SK-N-SH (cell line): ENCODE measurements at regions not wholly inside any gene's neighbourhood (a gene's known extent, or its start where the extent isn't known, plus 50 kb on each side); places are given as distances from the start of the nearest gene placed in this dataset.

Source experiments
- CTCF ChIA-PET: fragments of 300-600, 350-600 bp; formaldehyde crosslinking; extraction: SDS; loops from one replicate; lab custom pipeline; 2021; lab: Yijun Ruan, JAX
- POLR2A ChIA-PET: fragments of 350-600 bp; sonication (Branson Sonifier 250); formaldehyde crosslinking; extraction: SDS; loops from one replicate; lab custom pipeline; 2020; ENCODE audit warnings: antibody characterized with exemption, inconsistent platforms; lab: Yijun Ruan, JAX
- DNase-seq: peaks from one replicate; pipeline ENCODE4 v3.0.0; 2012
- H2AFZ ChIP-seq: fragments of 200-600 bp; sonication (generic); 2 replicates; pipeline ENCODE4 v1.8.1; 2016; ENCODE audit warnings: antibody characterized with exemption, mild to moderate bottlenecking, low read depth
- H3F3A ChIP-seq: fragments of 200-600 bp; sonication (generic); replicated peaks from 2 replicates; pipeline ENCODE3; 2016; ENCODE audit warnings: antibody characterized with exemption, mild to moderate bottlenecking; ENCODE audit not compliant: insufficient read depth
- H3K27ac ChIP-seq, 2 experiments: fragments of 200-500 bp in 1 of 2; fragments of 200-600 bp in 1 of 2; sonication (Bioruptor generic) in 1 of 2; sonication (generic), shearing (Covaris generic) in 1 of 2; 2 replicates each; pipeline versions ENCODE4 v1.5.1 to v1.6.1; 2014 to 2016; ENCODE audit warnings: low read depth in 2 of 2, inconsistent platforms in 1 of 2, low read length in 1 of 2, mild to moderate bottlenecking in 1 of 2, mixed read lengths in 1 of 2
- H3K27me3 ChIP-seq: fragments of 200-600 bp; sonication (generic), shearing (Covaris generic); 2 replicates; pipeline ENCODE4 v1.6.1; 2016; ENCODE audit warnings: mixed run types; ENCODE audit not compliant: insufficient read depth
- H3K36me3 ChIP-seq, 2 experiments: fragments of 200-500 bp in 1 of 2; fragments of 200-600 bp in 1 of 2; sonication (Bioruptor generic) in 1 of 2; sonication (generic) in 1 of 2; replicated peaks in 1 of 2; 2 replicates each; pipeline versions ENCODE3 to v1.5.1; 2014 to 2016; ENCODE audit warnings: low read length in 1 of 2, mild to moderate bottlenecking in 1 of 2; ENCODE audit not compliant: insufficient read depth in 2 of 2, control insufficient read depth in 1 of 2
- H3K4me1 ChIP-seq, 2 experiments: fragments of 200-500 bp in 1 of 2; fragments of 200-600 bp in 1 of 2; sonication (Bioruptor generic) in 1 of 2; sonication (generic), shearing (Covaris generic) in 1 of 2; 2 replicates each; pipeline versions ENCODE4 v1.5.1 to v1.6.1; 2014 to 2016; ENCODE audit warnings: low read depth in 1 of 2, low read length in 1 of 2, mixed run types in 1 of 2; ENCODE audit not compliant: insufficient read depth in 2 of 2, control insufficient read depth in 1 of 2
- H3K4me2 ChIP-seq: fragments of 200-600 bp; sonication (generic), shearing (Covaris generic); 2 replicates; pipeline ENCODE4 v1.6.1; 2017; ENCODE audit warnings: mixed run types
- H3K4me3 ChIP-seq, 2 experiments: fragments of 200-500 bp in 1 of 2; fragments of 200-600 bp in 1 of 2; sonication (Bioruptor generic) in 1 of 2; sonication (generic), shearing (Covaris generic) in 1 of 2; 2 replicates each; pipeline versions ENCODE4 v1.5.1 to v1.8.1; 2014 to 2016; ENCODE audit warnings: low read depth in 2 of 2, inconsistent platforms in 1 of 2, low read length in 1 of 2, mild to moderate bottlenecking in 1 of 2, mixed read lengths in 1 of 2, moderate library complexity in 1 of 2
- H3K79me2 ChIP-seq: fragments of 200-600 bp; sonication (generic); 2 replicates; pipeline ENCODE4 v1.8.1; 2017; ENCODE audit warnings: mild to moderate bottlenecking; ENCODE audit not compliant: insufficient read depth
- H3K9ac ChIP-seq: fragments of 200-600 bp; sonication (generic); 2 replicates; pipeline ENCODE4 v1.6.1; 2017; ENCODE audit warnings: mixed run types
- H3K9me2 ChIP-seq: fragments of 200-600 bp; sonication (generic); 2 replicates; pipeline ENCODE4 v1.6.1; 2017; ENCODE audit warnings: mixed run types
- H3K9me3 ChIP-seq: fragments of 200-600 bp; sonication (generic); 2 replicates; pipeline ENCODE4 v1.6.1; 2017; ENCODE audit warnings: mixed run types, mild to moderate bottlenecking, moderate library complexity
- H4K20me1 ChIP-seq: fragments of 200-600 bp; sonication (generic); 2 replicates; pipeline ENCODE4 v1.6.1; 2017; ENCODE audit warnings: mild to moderate bottlenecking, mixed run types; ENCODE audit not compliant: insufficient read depth
- CTCF ChIP-seq: fragments of 200-600 bp; sonication (generic); IDR thresholded peaks from 2 replicates; pipeline ENCODE4 v1.6.1; 2017; ENCODE audit warnings: antibody characterized with exemption, mild to moderate bottlenecking, moderate library complexity
- EP300 ChIP-seq, 2 experiments: IDR thresholded peaks; 2 replicates each; pipeline versions ENCODE4 v1.4.0 to v1.6.1; 2012; ENCODE audit warnings: borderline replicate concordance in 1 of 2, low read depth in 1 of 2, low read length in 1 of 2
- FOSL2 ChIP-seq: IDR thresholded peaks from 2 replicates; pipeline ENCODE4 v1.4.0; 2012; ENCODE audit warnings: low read depth, mild to moderate bottlenecking, moderate library complexity, borderline replicate concordance
- MEF2A ChIP-seq: IDR thresholded peaks from 2 replicates; pipeline ENCODE4 v1.4.0; 2012; ENCODE audit warnings: low read depth, borderline replicate concordance
- NFIC ChIP-seq: IDR thresholded peaks from 2 replicates; pipeline ENCODE4 v1.4.0; 2012; ENCODE audit warnings: borderline replicate concordance
- RCOR1 ChIP-seq: fragments of 150-350 bp; IDR thresholded peaks from 2 replicates; pipeline ENCODE4 v1.6.1; 2017; ENCODE audit warnings: antibody characterized with exemption, low read length
- REST ChIP-seq: IDR thresholded peaks from 2 replicates; pipeline ENCODE4 v1.6.1; 2012; ENCODE audit warnings: mild to moderate bottlenecking, low read depth, low read length, moderate library complexity
- RXRA ChIP-seq: IDR thresholded peaks from 2 replicates; pipeline ENCODE4 v1.4.0; 2012; ENCODE audit warnings: low read depth, mild to moderate bottlenecking, borderline replicate concordance
- USF1 ChIP-seq: IDR thresholded peaks from 2 replicates; pipeline ENCODE4 v1.4.0; 2012; ENCODE audit warnings: low read depth, borderline replicate concordance
- ZBTB33 ChIP-seq: IDR thresholded peaks from 2 replicates; pipeline ENCODE4 v1.4.0; 2012; ENCODE audit warnings: low read depth, borderline replicate concordance

- TF ChIP-seq CTCF (no peak), RXRA (no peak), ZBTB33 (no peak), RCOR1 (no peak)
These were observed 742.1 kb upstream of the SOX9 start (continued) for GRCh38 chr17:71378741-71379140.

- H4K20me1 ChIP-seq = no peaks in the 10 kb centered on the region
- POLR2A ChIA-PET = no interaction called here
- no peaks in the 10 kb centered on the region for H3K36me3 ChIP-seq
- no peak overlapping the region; a peak in 1 of 4 replicates for H3K27ac ChIP-seq
- no peak overlapping the region for H3K4me3 ChIP-seq
- TF ChIP-seq USF1 = no peak
- TF ChIP-seq MEF2A = no peak
- no peak for TF ChIP-seq REST
- TF ChIP-seq FOSL2 = no peak
- no peak for TF ChIP-seq NFIC
- no peak for TF ChIP-seq EP300 (IDR thresholded peaks at IDR 0.05; ENCODE audit: borderline replicate concordance in 1 of 2, low read depth in 1 of 2, low read length in 1 of 2)
- no peaks in the 10 kb centered on the region for H3F3A ChIP-seq
- no peaks in the 10 kb centered on the region for H3K9me2 ChIP-seq
- no peak for DNase-seq
- CTCF ChIA-PET = interaction anchor here (1.7 to 2.0 kb wide), 2 partner anchors 9 to 11 kb away, joined by 4 read pairs; no protein-coding TSS in a partner anchor
- H2AFZ ChIP-seq = no peak overlapping the region
- peaks cover 0 to 8% of the 10 kb centered on the region in 2 experiments; a peak in 2 of 4 replicates for H3K4me1 ChIP-seq
- H3K9me3 ChIP-seq = no peaks in the 10 kb centered on the region
- H3K4me2 ChIP-seq = no peak overlapping the region
- H3K9ac ChIP-seq = no peak overlapping the region
- no peaks in the 10 kb centered on the region for H3K27me3 ChIP-seq
- no peaks in the 10 kb centered on the region for H3K79me2 ChIP-seq
These were observed 741.3 kb upstream of the SOX9 start for GRCh38 chr17:71379512-71379911.
